ENCODE measurements at regions not wholly inside any gene's neighbourhood (a gene's known extent, or its start where the extent isn't known, plus 50 kb on each side); places are given as distances from the start of the nearest gene placed in this dataset.

DNA sequence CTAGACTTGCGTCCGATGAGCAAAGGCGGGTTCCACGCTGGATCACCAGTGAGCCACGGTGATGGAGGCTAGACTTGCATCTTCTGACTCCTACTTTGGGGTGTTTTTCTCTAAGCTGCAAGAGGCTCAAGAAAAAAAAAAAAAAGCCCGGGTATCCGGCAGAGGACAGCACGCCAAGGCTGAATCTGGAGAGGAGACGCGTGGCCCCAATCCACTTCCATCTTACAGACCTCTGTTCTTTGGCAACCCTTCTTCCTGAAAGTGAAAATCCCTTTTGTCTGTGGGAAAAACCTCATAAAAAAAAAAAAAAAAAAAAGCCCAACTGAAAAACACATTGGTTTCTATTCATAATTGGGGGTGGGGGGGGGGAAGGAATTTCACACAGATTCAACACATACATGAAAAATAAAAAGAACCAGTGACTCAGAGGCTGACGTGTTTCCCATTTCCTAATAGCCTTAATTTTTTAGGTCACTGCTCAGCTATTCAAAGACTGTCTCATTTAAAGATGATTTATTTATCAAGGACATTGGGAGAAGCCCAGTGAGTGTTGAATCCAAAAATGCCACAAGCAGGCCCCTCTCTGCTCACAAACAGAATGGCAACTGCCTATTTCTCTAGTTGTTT, 258.3 kb downstream of the FOXL1 start:
- 90% methylated on average over 10 of the region's 11 CpGs for WGBS
- Histone ChIP-seq H3K4ac (ENCODE audit: low read depth in 1 of 2, low read length in 2 of 2) (no peak overlapping the region), H3K4me1 (ENCODE audit: control insufficient read depth, insufficient read depth, low read depth, low read length) (peaks cover 22% of the 10 kb centered on the region), H3K4me3 (ENCODE audit: insufficient read depth in 1 of 2, low read depth in 1 of 2, low read length in 2 of 2) (no peak overlapping the region), H2BK15ac (ENCODE audit: low read depth, poor library complexity, severe bottlenecking) (no peak overlapping the region), H3K9ac (ENCODE audit: low read length) (no peak overlapping the region), H3K23ac (ENCODE audit: low read length in 2 of 2) (no peak overlapping the region), H3K9me3 (ENCODE audit: control insufficient read depth, low read length) (peaks cover 10% of the 10 kb centered on the region), H2BK12ac (ENCODE audit: low read length in 2 of 2) (no peak overlapping the region), H2BK120ac (ENCODE audit: low read depth, low read length) (no peak overlapping the region), H3K79me1 (replicated peaks; ENCODE audit: low read length, poor library complexity, severe bottlenecking) (no peaks in the 10 kb centered on the region), H3K4me2 (ENCODE audit: low read length, poor library complexity, severe bottlenecking) (no peak overlapping the region), H3K27ac (ENCODE audit: low read length, poor library complexity, severe bottlenecking) (peak overlapping the region; percentile 21), H3K36me3 (ENCODE audit: control insufficient read depth in 1 of 2, insufficient read depth in 2 of 2, low read depth in 1 of 2, low read length in 2 of 2) (no peaks in the 10 kb centered on the region), H4K8ac (ENCODE audit: low read length) (no peak overlapping the region), H2BK5ac (ENCODE audit: low read depth, low read length, poor library complexity, severe bottlenecking) (no peak overlapping the region), H3K27me3 (ENCODE audit: control insufficient read depth in 1 of 2, insufficient read depth in 1 of 2, low read length in 2 of 2) (peaks cover 0 to 12% of the 10 kb centered on the region in 2 experiments), H2AFZ (ENCODE audit: low read depth, low read length) (no peak overlapping the region), H2AK5ac (ENCODE audit: low read length, severe bottlenecking) (no peak overlapping the region), H3K18ac (ENCODE audit: low read depth in 1 of 2, low read length in 2 of 2) (no peak overlapping the region), H4K91ac (ENCODE audit: low read length) (no peak overlapping the region), H3K14ac (ENCODE audit: low read length in 2 of 2) (no peak overlapping the region)
- peak; percentile 72 for DNase-seq

DNA sequence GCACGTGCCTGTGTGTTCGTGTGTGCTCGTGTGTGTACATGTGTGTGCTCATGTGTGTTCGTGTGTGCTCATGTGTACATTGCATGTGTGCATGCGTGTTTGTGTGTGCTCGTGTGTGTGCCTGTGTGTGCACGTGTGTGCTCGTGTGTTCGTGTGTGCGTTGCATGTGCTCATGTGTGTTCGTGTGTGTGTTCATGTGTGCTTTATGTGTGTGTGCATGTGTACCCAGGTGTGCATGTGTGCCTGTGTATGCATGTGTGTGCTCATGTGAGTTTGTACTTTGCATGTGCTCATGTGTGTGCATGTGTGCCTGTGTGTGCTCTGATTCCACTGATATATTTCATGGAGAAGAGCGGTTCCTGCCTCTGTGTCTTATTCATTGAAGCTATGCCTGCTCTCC, 265.5 kb downstream of the FOXL1 start:
- Histone ChIP-seq H2BK15ac (ENCODE audit: low read depth, poor library complexity, severe bottlenecking) (no peak overlapping the region), H2AK5ac (ENCODE audit: low read length, severe bottlenecking) (no peak overlapping the region), H4K91ac (ENCODE audit: low read length) (no peak overlapping the region), H3K18ac (ENCODE audit: low read depth in 1 of 2, low read length in 2 of 2) (no peak overlapping the region), H2BK5ac (ENCODE audit: low read depth, low read length, poor library complexity, severe bottlenecking) (no peak overlapping the region), H3K9me3 (ENCODE audit: control insufficient read depth, low read length) (peaks cover 4% of the 10 kb centered on the region), H3K4me3 (ENCODE audit: insufficient read depth in 1 of 2, low read depth in 1 of 2, low read length in 2 of 2) (no peak overlapping the region), H2BK12ac (ENCODE audit: low read length in 2 of 2) (no peak overlapping the region), H3K27me3 (ENCODE audit: control insufficient read depth in 1 of 2, insufficient read depth in 1 of 2, low read length in 2 of 2) (peaks cover 0 to 35% of the 10 kb centered on the region in 2 experiments), H2BK120ac (ENCODE audit: low read depth, low read length) (no peak overlapping the region), H3K4ac (ENCODE audit: low read depth in 1 of 2, low read length in 2 of 2) (no peak overlapping the region), H3K23ac (ENCODE audit: low read length in 2 of 2) (no peak overlapping the region), H3K36me3 (ENCODE audit: control insufficient read depth in 1 of 2, insufficient read depth in 2 of 2, low read depth in 1 of 2, low read length in 2 of 2) (no peaks in the 10 kb centered on the region), H3K9ac (ENCODE audit: low read length) (no peak overlapping the region), H4K8ac (ENCODE audit: low read length) (no peak overlapping the region), H3K27ac (ENCODE audit: low read length, poor library complexity, severe bottlenecking) (no peak overlapping the region), H3K79me1 (replicated peaks; ENCODE audit: low read length, poor library complexity, severe bottlenecking) (no peaks in the 10 kb centered on the region), H3K4me2 (ENCODE audit: low read length, poor library complexity, severe bottlenecking) (no peak overlapping the region), H3K4me1 (ENCODE audit: control insufficient read depth, insufficient read depth, low read depth, low read length) (peaks cover 3% of the 10 kb centered on the region), H3K14ac (ENCODE audit: low read length in 2 of 2) (peak overlapping the region in 1 of 2 experiments; percentile 9), H2AFZ (ENCODE audit: low read depth, low read length) (no peak overlapping the region)
- no peak for DNase-seq
- WGBS, result 96% methylated on average over 12 of the region's 12 CpGs

DNA sequence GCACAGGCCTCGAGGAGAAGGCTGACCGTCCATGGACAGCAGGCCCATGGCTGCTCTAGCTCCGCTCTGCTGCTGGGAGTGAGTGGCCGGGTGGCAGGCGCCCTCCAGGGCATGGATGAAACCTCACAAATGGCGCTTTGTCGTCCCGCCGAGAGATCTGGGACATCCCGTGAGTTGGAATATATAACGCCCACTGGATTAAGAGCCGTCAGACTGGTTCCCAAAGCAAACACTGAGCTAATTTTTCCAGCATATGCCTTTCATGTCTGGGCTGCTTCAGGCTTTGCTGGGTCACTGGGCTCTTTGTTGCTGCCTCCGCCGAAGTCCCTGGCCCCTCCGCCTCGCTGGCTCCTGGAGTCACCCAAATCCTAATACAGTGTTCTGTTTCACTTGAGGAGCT, 266.3 kb downstream of the FOXL1 start:
- Histone ChIP-seq H3K27me3 (ENCODE audit: control insufficient read depth in 1 of 2, insufficient read depth in 1 of 2, low read length in 2 of 2) (peaks cover 0 to 44% of the 10 kb centered on the region in 2 experiments), H3K4me1 (ENCODE audit: control insufficient read depth, insufficient read depth, low read depth, low read length) (peaks cover 3% of the 10 kb centered on the region), H3K9me3 (ENCODE audit: control insufficient read depth, low read length) (no peaks in the 10 kb centered on the region), H2BK120ac (ENCODE audit: low read depth, low read length) (no peak overlapping the region), H2AK5ac (ENCODE audit: low read length, severe bottlenecking) (no peak overlapping the region), H2BK5ac (ENCODE audit: low read depth, low read length, poor library complexity, severe bottlenecking) (no peak overlapping the region), H2BK12ac (ENCODE audit: low read length in 2 of 2) (no peak overlapping the region), H3K4me3 (ENCODE audit: insufficient read depth in 1 of 2, low read depth in 1 of 2, low read length in 2 of 2) (no peak overlapping the region), H3K18ac (ENCODE audit: low read depth in 1 of 2, low read length in 2 of 2) (no peak overlapping the region), H3K23ac (ENCODE audit: low read length in 2 of 2) (no peak overlapping the region), H3K4ac (ENCODE audit: low read depth in 1 of 2, low read length in 2 of 2) (no peak overlapping the region), H4K91ac (ENCODE audit: low read length) (no peak overlapping the region), H3K27ac (ENCODE audit: low read length, poor library complexity, severe bottlenecking) (no peak overlapping the region), H4K8ac (ENCODE audit: low read length) (no peak overlapping the region), H2AFZ (ENCODE audit: low read depth, low read length) (no peak overlapping the region), H3K79me1 (replicated peaks; ENCODE audit: low read length, poor library complexity, severe bottlenecking) (no peaks in the 10 kb centered on the region), H3K36me3 (ENCODE audit: control insufficient read depth in 1 of 2, insufficient read depth in 2 of 2, low read depth in 1 of 2, low read length in 2 of 2) (no peaks in the 10 kb centered on the region), H2BK15ac (ENCODE audit: low read depth, poor library complexity, severe bottlenecking) (no peak overlapping the region), H3K14ac (ENCODE audit: low read length in 2 of 2) (no peak overlapping the region), H3K4me2 (ENCODE audit: low read length, poor library complexity, severe bottlenecking) (no peak overlapping the region), H3K9ac (ENCODE audit: low read length) (no peak overlapping the region)
- no peak for DNase-seq
- WGBS, result 94% methylated on average over 16 of the region's 16 CpGs

DNA sequence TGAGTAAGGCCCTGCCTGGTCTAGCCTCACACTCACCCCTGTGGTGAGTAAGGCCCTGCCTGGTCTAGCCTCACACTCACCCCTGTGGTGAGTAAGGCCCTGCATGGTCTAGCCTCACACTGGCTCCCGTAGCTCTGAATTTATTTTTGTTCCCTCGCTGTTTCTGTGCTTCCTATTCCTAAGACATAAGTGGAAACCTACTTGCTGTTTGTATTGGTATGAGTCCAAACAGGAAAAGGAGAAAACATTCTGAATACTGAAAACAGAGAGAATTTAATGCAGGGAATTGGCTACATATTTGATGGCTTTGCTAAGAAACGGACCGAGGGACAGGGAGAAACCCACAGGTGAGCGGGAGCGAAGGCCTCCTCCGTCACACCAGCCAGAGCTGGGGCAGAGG, 267.8 kb downstream of the FOXL1 start:
- no peak overlapping the region for H3K14ac ChIP-seq (ENCODE audit: low read length in 2 of 2)
- H3K79me1 ChIP-seq (replicated peaks; ENCODE audit: low read length, poor library complexity, severe bottlenecking), result no peaks in the 10 kb centered on the region
- H3K4me1 ChIP-seq (ENCODE audit: control insufficient read depth, insufficient read depth, low read depth, low read length), result peaks cover 2% of the 10 kb centered on the region
- no peak overlapping the region for H3K18ac ChIP-seq (ENCODE audit: low read depth in 1 of 2, low read length in 2 of 2)
- no peak overlapping the region for H2BK12ac ChIP-seq (ENCODE audit: low read length in 2 of 2)
- H3K4ac ChIP-seq (ENCODE audit: low read depth in 1 of 2, low read length in 2 of 2), result no peak overlapping the region
- no peak overlapping the region for H4K8ac ChIP-seq (ENCODE audit: low read length)
- no peak overlapping the region for H2BK15ac ChIP-seq (ENCODE audit: low read depth, poor library complexity, severe bottlenecking)
- H4K91ac ChIP-seq (ENCODE audit: low read length), result no peak overlapping the region
- H3K36me3 ChIP-seq (ENCODE audit: control insufficient read depth in 1 of 2, insufficient read depth in 2 of 2, low read depth in 1 of 2, low read length in 2 of 2), result no peaks in the 10 kb centered on the region
- H3K9ac ChIP-seq (ENCODE audit: low read length), result no peak overlapping the region
- DNase-seq, result no peak
- no peak overlapping the region for H2BK120ac ChIP-seq (ENCODE audit: low read depth, low read length)
- H3K4me2 ChIP-seq (ENCODE audit: low read length, poor library complexity, severe bottlenecking), result no peak overlapping the region
- no peak overlapping the region for H3K23ac ChIP-seq (ENCODE audit: low read length in 2 of 2)
- H3K27ac ChIP-seq (ENCODE audit: low read length, poor library complexity, severe bottlenecking), result no peak overlapping the region
- peaks cover 0 to 57% of the 10 kb centered on the region in 2 experiments for H3K27me3 ChIP-seq (ENCODE audit: control insufficient read depth in 1 of 2, insufficient read depth in 1 of 2, low read length in 2 of 2)
- 97% methylated on average over 7 of the region's 7 CpGs for WGBS
- H2AFZ ChIP-seq (ENCODE audit: low read depth, low read length), result no peak overlapping the region
- H3K4me3 ChIP-seq (ENCODE audit: insufficient read depth in 1 of 2, low read depth in 1 of 2, low read length in 2 of 2), result no peak overlapping the region
- no peak overlapping the region for H2AK5ac ChIP-seq (ENCODE audit: low read length, severe bottlenecking)
- H2BK5ac ChIP-seq (ENCODE audit: low read depth, low read length, poor library complexity, severe bottlenecking), result no peak overlapping the region
- H3K9me3 ChIP-seq (ENCODE audit: control insufficient read depth, low read length), result no peaks in the 10 kb centered on the region

Measured in mesenchymal stem cell (in vitro differentiated cells and primary cell).